ENCODE measurements at regions not wholly inside any gene's neighbourhood (a gene's known extent, or its start where the extent isn't known, plus 50 kb on each side); places are given as distances from the start of the nearest gene placed in this dataset.

DNA sequence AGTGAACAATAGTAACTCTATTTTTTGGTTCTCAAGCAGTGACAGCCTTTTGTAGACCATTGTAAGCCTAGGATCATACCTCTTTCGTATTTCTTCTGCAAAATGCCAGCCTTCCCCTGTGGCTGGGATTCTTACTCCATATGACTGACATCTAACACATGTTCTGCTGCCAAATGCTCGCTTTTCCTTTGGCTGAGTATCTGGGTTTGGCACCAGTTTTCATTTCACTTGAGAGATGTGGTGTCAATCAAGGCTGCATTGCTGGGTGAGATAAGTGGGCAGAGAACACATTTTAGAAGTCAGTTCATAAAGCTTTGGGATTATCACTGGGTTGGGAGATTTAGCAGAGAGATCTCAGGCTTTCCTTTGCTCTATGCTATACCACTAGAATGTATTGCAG, 514.7 kb upstream of the SGO1 start:
- H3K27ac ChIP-seq (ENCODE audit: low read depth, low read length) = no peak overlapping the region
- no peak overlapping the region for H4K5ac ChIP-seq (ENCODE audit: insufficient read length, low read depth, low read length)
- no peaks in the 10 kb centered on the region for H3K27me3 ChIP-seq (replicated peaks in 1 of 4; ENCODE audit: control insufficient read depth in 3 of 4, extremely low read depth in 1 of 4, insufficient read depth in 3 of 4, low read length in 3 of 4)
- no peak overlapping the region for H2BK120ac ChIP-seq (replicated peaks; ENCODE audit: low read depth, low read length)
- H3K56ac ChIP-seq (replicated peaks; ENCODE audit: insufficient read length, low read depth, low read length) = no peak overlapping the region
- no peak overlapping the region for H3K4me2 ChIP-seq (ENCODE audit: insufficient read depth in 1 of 2, low read depth in 2 of 2, low read length in 2 of 2)
- no peak overlapping the region for H2AK5ac ChIP-seq (ENCODE audit: low read depth, low read length)
- no peak overlapping the region for H3K14ac ChIP-seq (ENCODE audit: insufficient read length)
- no peak overlapping the region for H2BK20ac ChIP-seq (ENCODE audit: low read length)
- no peaks in the 10 kb centered on the region for H3K79me2 ChIP-seq (ENCODE audit: control insufficient read depth in 1 of 2, insufficient read depth in 2 of 2, low read length in 2 of 2)
- H2BK12ac ChIP-seq (ENCODE audit: low read depth, low read length) = no peak overlapping the region
- no peaks in the 10 kb centered on the region for H4K20me1 ChIP-seq (replicated peaks in 1 of 2; ENCODE audit: control insufficient read depth in 1 of 2, insufficient read depth in 2 of 2, low read length in 2 of 2)
- no peak overlapping the region for H3K23ac ChIP-seq (ENCODE audit: insufficient read length)
- no peak for FAIRE-seq
- no peaks in the 10 kb centered on the region for H3K4me1 ChIP-seq (replicated peaks in 1 of 4; ENCODE audit: control insufficient read depth in 3 of 4, insufficient read depth in 4 of 4, low read length in 3 of 4)
- 47% methylated on average over 2 of the region's 2 CpGs; no CpG with 5 or more reads in 1 of the 2 experiments for WGBS, 2 experiments (ENCODE audit: extremely low coverage in 1 of 2, insufficient coverage in 1 of 2, insufficient read length in 1 of 2, insufficient replicate concordance in 2 of 2, low coverage in 1 of 2, low lambda C conversion rate in 2 of 2, missing lambda C conversion rate in 1 of 2)
- no peak overlapping the region for H4K91ac ChIP-seq (replicated peaks; ENCODE audit: insufficient read length, low read length)
- ChIA-PET POLR2A (ENCODE audit: partially characterized antibody) (no interaction called here), CTCF (ENCODE audit: partially characterized antibody) (no interaction called here)
- H3K18ac ChIP-seq (ENCODE audit: extremely low read depth, low read length) = no peak overlapping the region
- no peak overlapping the region for H2AFZ ChIP-seq (ENCODE audit: low read length)
- H2BK15ac ChIP-seq (ENCODE audit: low read length) = no peak overlapping the region
- no peak overlapping the region for H3K9ac ChIP-seq (replicated peaks in 1 of 4; ENCODE audit: extremely low read depth in 1 of 4, low read depth in 3 of 4, low read length in 3 of 4)
- no peak overlapping the region for H3K4me3 ChIP-seq (ENCODE audit: extremely low read depth in 1 of 4, insufficient read depth in 2 of 4, low read depth in 3 of 4, low read length in 4 of 4)
- no peak overlapping the region for H4K8ac ChIP-seq (ENCODE audit: extremely low read depth, insufficient read depth, low read length)
- no peaks in the 10 kb centered on the region for H3K79me1 ChIP-seq (ENCODE audit: low read depth, low read length)
- H3K36me3 ChIP-seq (ENCODE audit: control insufficient read depth in 2 of 4, insufficient read depth in 4 of 4, low read length in 3 of 4) = no peaks in the 10 kb centered on the region
- H3K4ac ChIP-seq (replicated peaks; ENCODE audit: insufficient read length, low read depth, low read length) = no peak overlapping the region
- no peak for DNase-seq (ENCODE audit: low read depth in 1 of 2, low spot score in 2 of 2)
- H3K9me3 ChIP-seq (ENCODE audit: insufficient read depth in 2 of 2, low read depth in 1 of 2, low read length in 1 of 2) = no peaks in the 10 kb centered on the region
- no peaks in the 10 kb centered on the region for H3K23me2 ChIP-seq (ENCODE audit: low read depth, low read length)
- H2BK5ac ChIP-seq (ENCODE audit: low read depth, low read length) = no peak overlapping the region
- TF ChIP-seq GTF2F1 (IDR thresholded peaks at IDR 0.05; ENCODE audit: borderline replicate concordance, low read depth, low read length) = no peak
- no peak for TF ChIP-seq TAF7 (optimal IDR thresholded peaks at IDR 0.05; ENCODE audit: borderline replicate concordance, low read depth, low read length)
- no peak for TF ChIP-seq RAD21 (IDR thresholded peaks at IDR 0.05 in 1 of 2, conservative IDR thresholded peaks at IDR 0.05 in 1 of 2; ENCODE audit: low read depth in 2 of 2, low read length in 2 of 2)
- no peak for TF ChIP-seq JUN (IDR thresholded peaks at IDR 0.05; ENCODE audit: low read depth, low read length)
- TF ChIP-seq EP300 (IDR thresholded peaks at IDR 0.05; ENCODE audit: borderline replicate concordance in 1 of 2, low read depth in 2 of 2, low read length in 2 of 2) = no peak
- no peak for TF ChIP-seq PHF8 (conservative IDR thresholded peaks at IDR 0.05; ENCODE audit: low read depth, low read length)
- TF ChIP-seq, protein P1, sequence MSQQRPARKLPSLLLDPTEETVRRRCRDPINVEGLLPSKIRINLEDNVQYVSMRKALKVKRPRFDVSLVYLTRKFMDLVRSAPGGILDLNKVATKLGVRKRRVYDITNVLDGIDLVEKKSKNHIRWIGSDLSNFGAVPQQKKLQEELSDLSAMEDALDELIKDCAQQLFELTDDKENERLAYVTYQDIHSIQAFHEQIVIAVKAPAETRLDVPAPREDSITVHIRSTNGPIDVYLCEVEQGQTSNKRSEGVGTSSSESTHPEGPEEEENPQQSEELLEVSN (IDR thresholded peaks at IDR 0.05) = no peak
- no peak for TF ChIP-seq CBX5 (IDR thresholded peaks at IDR 0.05; ENCODE audit: low read depth, low read length)
- no peak for TF ChIP-seq KDM1A (IDR thresholded peaks at IDR 0.05; ENCODE audit: borderline replicate concordance, low read length)
- TF ChIP-seq SIX5 (IDR thresholded peaks at IDR 0.05; ENCODE audit: low read depth, low read length) = no peak
- no peak for TF ChIP-seq CHD1 (IDR thresholded peaks at IDR 0.05; ENCODE audit: low read depth, low read length)
- TF ChIP-seq MAFK (IDR thresholded peaks at IDR 0.05; ENCODE audit: low read depth, low read length) = no peak
- no peak for TF ChIP-seq HDAC2 (IDR thresholded peaks at IDR 0.05; ENCODE audit: borderline replicate concordance in 1 of 2, low read depth in 2 of 2, low read length in 2 of 2)
- TF ChIP-seq TBP (IDR thresholded peaks at IDR 0.05; ENCODE audit: low read depth, low read length) = no peak
